Embryonic facial prominence (tissue), 1 donor: ENCODE measurements at regions not wholly inside any gene's neighbourhood (a gene's known extent, or its start where the extent isn't known, plus 50 kb on each side); places are given as distances from the start of the nearest gene placed in this dataset.

Experiments
- DNase-seq: peaks from one replicate; pipeline ENCODE4 v3.0.0-alpha.2; 2016; ENCODE audit errors: extremely low spot score

- no peak for DNase-seq
Measured at GRCh38 chrX:22325096-22325495, 52.4 kb downstream of the CBLL2 start.

- no peak for DNase-seq
Measured at GRCh38 chrX:22329783-22330182, 57.1 kb downstream of the CBLL2 start.

GRCh38 chrX:22338740-22339139 lies 66.0 kb downstream of the CBLL2 start:
- no peak for DNase-seq

GRCh38 chrX:22339459-22339858 lies 66.7 kb downstream of the CBLL2 start:
- no peak for DNase-seq

- DNase-seq = no peak
Measured at GRCh38 chrX:22340022-22340616, 67.4 kb downstream of the CBLL2 start.

- DNase-seq = no peak
Measured at GRCh38 chrX:22343192-22343591, 70.5 kb downstream of the CBLL2 start.

GRCh38 chrX:22345884-22346283 lies 73.2 kb downstream of the CBLL2 start:
- no peak for DNase-seq

- DNase-seq = no peak
Measured at GRCh38 chrX:22347491-22347890, 74.8 kb downstream of the CBLL2 start.

GRCh38 chrX:22349116-22349515 lies 76.4 kb downstream of the CBLL2 start:
- no peak for DNase-seq

GRCh38 chrX:22351076-22351475 lies 78.4 kb downstream of the CBLL2 start:
- no peak for DNase-seq

GRCh38 chrX:22351966-22352365 lies 79.3 kb downstream of the CBLL2 start:
- no peak for DNase-seq

GRCh38 chrX:22357621-22358020 lies 84.9 kb downstream of the CBLL2 start:
- no peak for DNase-seq

GRCh38 chrX:22360129-22360528 lies 87.4 kb downstream of the CBLL2 start:
- DNase-seq = no peak

GRCh38 chrX:22365460-22365859 lies 92.7 kb downstream of the CBLL2 start:
- no peak for DNase-seq

GRCh38 chrX:22366166-22366702 lies 93.5 kb downstream of the CBLL2 start:
- no peak for DNase-seq

- no peak for DNase-seq
Measured at GRCh38 chrX:22366906-22367305, 94.2 kb downstream of the CBLL2 start.

GRCh38 chrX:22373094-22373493 lies 100.4 kb downstream of the CBLL2 start:
- no peak for DNase-seq

GRCh38 chrX:22373766-22374165 lies 101.1 kb downstream of the CBLL2 start:
- DNase-seq = no peak

- DNase-seq = no peak
Measured at GRCh38 chrX:22376369-22376768, 103.7 kb downstream of the CBLL2 start.

GRCh38 chrX:22378296-22378695 lies 105.6 kb downstream of the CBLL2 start:
- no peak for DNase-seq

- no peak for DNase-seq
Measured at GRCh38 chrX:22383988-22384387, 111.3 kb downstream of the CBLL2 start.

- no peak for DNase-seq
Measured at GRCh38 chrX:22389556-22390179, 117.0 kb downstream of the CBLL2 start.

GRCh38 chrX:22392133-22392948 lies 119.6 kb downstream of the CBLL2 start:
- DNase-seq = no peak
